Activated CD8-positive, alpha-beta memory T cell treated with anti-CD3 and anti-CD28 coated beads, Interleukin-2, amount 50 U/mL, for 1 hour (primary cell): ENCODE measurements at regions not wholly inside any gene's neighbourhood (a gene's known extent, or its start where the extent isn't known, plus 50 kb on each side); places are given as distances from the start of the nearest gene placed in this dataset.

Experiments used
- DNase-seq: peaks from one replicate; pipeline ENCODE4 v3.0.0-alpha.2; 2020; ENCODE audit errors: extremely low read depth

DNA sequence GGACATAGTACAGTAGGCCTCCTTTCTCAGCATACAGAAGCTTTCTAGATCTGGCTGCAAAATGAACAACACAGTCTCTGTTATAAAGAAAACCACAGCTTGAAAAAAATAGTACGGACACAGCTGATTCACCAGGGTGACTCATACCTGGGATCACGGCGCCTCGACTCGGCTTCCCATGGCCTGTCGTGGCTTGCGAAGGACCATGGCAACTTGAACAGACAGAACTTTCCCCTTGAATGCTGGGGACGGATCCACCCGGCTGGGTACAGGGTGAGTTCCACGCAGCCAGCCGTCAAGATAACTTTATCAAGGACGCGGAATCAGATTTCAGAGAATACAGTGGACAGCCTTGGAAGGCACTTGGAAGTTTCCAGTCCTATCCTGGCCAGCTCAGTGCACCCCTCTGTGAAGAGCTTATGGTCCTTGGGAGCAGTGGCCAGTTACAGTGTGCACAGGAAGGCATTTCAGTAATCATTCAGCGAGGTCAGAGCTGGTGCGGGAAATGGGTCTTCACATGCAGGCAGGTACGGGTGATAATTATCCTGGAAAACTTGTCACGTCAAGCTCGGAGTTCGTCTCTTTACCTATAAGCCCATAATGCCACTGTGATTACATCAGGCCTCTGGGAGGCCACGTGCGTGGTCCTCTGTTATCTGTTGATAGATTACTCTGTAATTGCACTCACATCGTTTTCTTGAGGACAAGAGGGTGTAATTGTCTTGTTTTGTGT is 57.9 kb upstream of the MAF start:
- no peak for DNase-seq

DNA sequence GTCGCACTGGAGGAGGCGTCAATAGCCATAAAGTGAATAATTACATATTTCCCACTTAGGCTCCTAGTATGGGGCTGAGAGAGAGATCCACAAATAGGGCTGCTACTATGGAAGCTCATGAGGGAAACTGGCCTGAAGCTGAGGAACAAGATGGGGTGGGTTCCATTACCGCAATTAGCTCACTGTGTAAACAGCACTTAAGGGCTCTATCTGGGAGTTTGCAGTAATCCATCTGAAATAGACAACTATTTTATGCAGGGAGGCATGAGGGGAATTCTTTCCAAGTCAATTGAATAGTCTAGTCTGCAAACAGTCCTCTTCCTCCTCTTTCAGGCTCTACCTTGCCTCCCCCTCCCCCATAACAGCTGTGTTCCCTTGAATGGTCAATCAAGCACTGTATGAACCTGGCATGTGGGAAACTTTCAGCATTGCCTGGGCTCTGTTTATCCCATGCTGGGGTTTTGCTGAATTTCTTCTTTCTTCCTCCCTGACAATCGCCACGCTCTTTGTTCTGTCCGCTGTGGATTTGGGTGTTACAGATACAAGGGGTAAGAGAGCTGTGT is 56.1 kb upstream of the MAF start:
- DNase-seq: no peak

DNA sequence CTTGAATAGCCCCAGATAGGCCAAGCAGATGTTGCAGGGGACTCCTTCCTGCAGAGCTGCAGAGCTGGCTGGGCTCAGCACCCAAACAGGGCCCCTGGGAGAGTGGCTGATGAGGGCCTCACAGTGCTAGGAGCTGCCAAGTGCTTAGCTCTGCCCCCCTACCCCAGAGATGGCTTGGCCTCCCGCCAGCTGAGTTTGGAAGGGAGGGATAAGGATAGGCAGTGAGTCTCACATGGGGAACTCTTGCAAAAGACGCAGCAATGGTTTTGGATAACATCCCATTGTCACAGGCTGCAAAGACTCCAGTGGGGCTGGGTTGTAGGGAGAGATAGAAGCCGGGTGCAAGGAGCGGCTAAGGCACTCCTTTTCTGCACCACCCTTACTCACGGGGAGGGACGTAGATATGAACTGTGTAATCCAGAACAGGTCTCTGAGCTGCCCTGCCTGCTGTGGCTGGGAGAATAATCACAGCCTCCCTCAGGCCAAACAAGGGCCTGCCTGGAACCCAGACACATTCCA is 52.9 kb upstream of the MAF start:
- DNase-seq: no peak

DNA sequence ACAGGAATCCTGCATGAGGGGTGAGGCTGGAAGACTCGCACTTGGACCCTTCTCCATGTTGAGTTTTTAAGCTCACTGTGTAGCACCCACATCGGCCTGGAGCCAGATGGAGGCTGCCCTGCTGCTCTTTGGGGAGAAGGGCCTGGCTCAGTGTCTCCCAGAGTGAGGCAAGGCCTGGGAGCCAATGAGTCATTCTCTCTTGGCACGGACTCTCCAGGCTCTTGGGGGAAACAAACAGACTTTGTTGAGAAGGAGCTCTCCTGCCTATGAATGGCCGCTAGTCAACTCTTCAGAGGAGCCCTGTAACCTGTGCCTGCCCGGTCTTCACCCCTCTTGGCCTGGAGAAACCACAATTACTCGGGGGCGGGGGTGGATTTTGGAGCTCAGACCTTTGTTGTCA is 50.8 kb upstream of the MAF start:
- no peak for DNase-seq
